Body of pancreas (tissue), 4 donors: ENCODE measurements at regions not wholly inside any gene's neighbourhood (a gene's known extent, or its start where the extent isn't known, plus 50 kb on each side); places are given as distances from the start of the nearest gene placed in this dataset.

Source experiments
- CTCF ChIP-seq, 7 experiments: fragments of 450-650 bp in 4 of 7; fragments of 200-600 bp in 3 of 7; sonication (generic) in 3 of 7; IDR thresholded peaks; one replicate each; pipeline ENCODE4 v1.5.1; 2016 to 2019; ENCODE audit warnings: antibody characterized with exemption in 7 of 7
- POLR2A ChIP-seq, 3 donors: fragments of 450-650 bp; IDR thresholded peaks; one replicate each; pipeline ENCODE4 v1.6.1; 2016; ENCODE audit warnings: antibody characterized with exemption in 3 of 3, mild to moderate bottlenecking in 2 of 3

GRCh38 chrX:21131786-21132185, 242.4 kb upstream of the CNKSR2 start:
- TF ChIP-seq POLR2A (IDR thresholded peaks at IDR 0.05) (no peak), CTCF (IDR thresholded peaks at IDR 0.05) (no peak)
